Activated naive CD4-positive, alpha-beta T cell treated with anti-CD3 and anti-CD28 coated beads, Interleukin-2, amount 50 U/mL, for 72 hours (primary cell): ENCODE measurements at regions not wholly inside any gene's neighbourhood (a gene's known extent, or its start where the extent isn't known, plus 50 kb on each side); places are given as distances from the start of the nearest gene placed in this dataset.

Experiments used
- ATAC-seq, 2 donors: fragments of 150-1000 bp; cut with Tn5 transposase; 2 replicates each; pipeline ENCODE4 v1.10.0; 2021; ENCODE audit warnings: mild to moderate bottlenecking in 2 of 2, moderate library complexity in 2 of 2
- DNase-seq, 2 donors: peaks; one replicate each; pipeline ENCODE4 v3.0.0; 2021 to 2022; ENCODE audit warnings: low spot score in 2 of 2
- H3K27ac Mint-ChIP-seq, 2 donors: one replicate each; pipeline ENCODE4 v1.8.0; 2022; ENCODE audit warnings: mild to moderate bottlenecking in 2 of 2, mixed read lengths in 2 of 2
- H3K36me3 Mint-ChIP-seq, 2 donors: one replicate each; pipeline ENCODE4 v1.8.0; 2022; ENCODE audit warnings: mixed read lengths in 2 of 2
- H3K9me3 Mint-ChIP-seq, 2 donors: one replicate each; pipeline ENCODE4 v1.8.0; 2022; ENCODE audit warnings: mixed read lengths in 2 of 2

DNA sequence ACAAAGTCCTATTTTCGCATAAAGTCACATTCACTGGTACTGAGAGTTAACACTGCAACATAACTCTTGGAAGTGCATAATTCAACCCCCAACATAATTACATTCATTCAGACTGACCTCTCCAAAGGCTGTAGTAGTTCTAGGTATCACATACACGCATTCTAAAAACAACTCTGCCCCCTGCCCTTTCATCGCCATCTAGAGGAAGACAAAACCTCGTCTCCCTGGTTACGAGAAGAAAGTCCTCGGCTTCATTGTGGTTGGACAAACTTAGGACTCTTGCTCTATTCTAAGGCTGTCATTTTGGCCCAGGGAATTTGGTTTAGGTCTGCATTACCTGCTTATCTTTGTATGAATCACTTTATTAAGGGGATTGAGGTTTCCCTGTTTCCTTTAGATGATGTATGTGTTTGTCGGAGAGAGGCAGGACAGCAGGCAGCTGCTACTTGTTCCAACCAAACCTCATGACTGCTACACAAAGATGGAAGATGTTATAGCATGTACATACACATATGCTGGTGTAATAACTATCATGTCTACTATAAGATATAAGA lies 215.4 kb upstream of the NRXN1 start:
- H3K27ac Mint-ChIP-seq, result no peak overlapping the region
- no peaks in the 10 kb centered on the region for H3K36me3 Mint-ChIP-seq
- no peak for DNase-seq
- no peak for ATAC-seq
- peaks cover 4 to 8% of the 10 kb centered on the region in 2 donors for H3K9me3 Mint-ChIP-seq

DNA sequence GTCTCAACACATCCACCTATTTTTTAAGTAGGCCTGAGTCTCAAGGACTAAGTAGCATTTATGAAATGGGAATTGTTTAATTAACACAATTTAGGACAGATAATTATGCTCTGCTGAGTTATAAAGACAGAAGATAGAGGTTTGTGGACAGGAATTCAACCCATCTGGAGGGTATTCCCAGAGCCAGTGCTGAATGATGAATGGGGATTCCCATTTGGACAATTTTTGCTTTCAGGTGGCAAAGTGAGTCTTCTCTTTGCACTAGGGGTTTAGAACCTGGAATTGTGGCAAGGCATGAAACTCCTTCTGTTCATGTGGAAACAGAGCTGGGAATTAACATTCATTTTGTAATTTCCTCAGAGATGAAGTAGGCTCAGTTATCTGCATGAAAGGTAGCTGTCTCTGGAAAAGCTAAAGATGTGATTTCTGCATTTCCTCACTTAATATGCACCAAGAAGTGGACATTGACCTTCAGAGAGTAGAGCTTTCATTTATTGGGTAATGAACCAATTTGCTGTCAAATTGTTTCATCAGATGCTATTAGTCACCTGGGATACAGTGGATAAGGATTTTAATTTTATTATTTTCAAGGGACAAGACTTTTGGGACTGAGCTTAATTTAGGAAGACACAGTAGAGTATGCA lies 212.1 kb upstream of the NRXN1 start:
- Mint-ChIP-seq H3K36me3 (no peaks in the 10 kb centered on the region), H3K9me3 (peaks cover 4% of the 10 kb centered on the region in 2 donors), H3K27ac (no peak overlapping the region)
- DNase-seq (no peak), ATAC-seq (no peak)

DNA sequence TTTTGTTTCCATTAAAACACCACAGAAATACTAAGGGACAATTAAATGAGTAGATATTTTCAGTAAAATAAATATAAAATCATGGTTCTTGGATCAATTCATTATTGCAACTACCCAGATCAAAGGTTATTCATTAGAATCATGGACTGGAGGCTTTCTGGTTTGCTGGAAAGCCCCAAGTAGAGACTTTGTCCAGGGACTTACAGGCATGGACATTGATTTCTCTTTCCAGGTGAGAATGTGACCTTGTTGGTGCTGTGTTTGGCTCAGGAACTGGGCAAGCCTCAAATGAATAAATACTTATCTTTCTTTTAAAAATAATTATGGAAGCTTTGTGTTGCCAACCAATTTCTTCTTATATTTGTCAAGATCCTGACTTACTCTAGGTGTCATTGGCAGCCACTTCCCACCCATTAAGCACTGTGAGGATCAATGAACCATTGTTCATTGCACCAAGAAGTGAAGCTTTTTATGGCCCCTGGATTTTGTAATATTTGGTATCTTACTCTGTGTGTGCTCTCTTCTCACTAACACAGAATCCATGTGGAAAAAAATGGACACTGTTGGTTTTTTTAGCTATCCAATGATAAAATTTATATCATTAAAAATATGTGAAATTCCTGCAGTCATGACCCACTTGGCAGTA lies 205.8 kb upstream of the NRXN1 start:
- H3K27ac Mint-ChIP-seq, result no peak overlapping the region

DNA sequence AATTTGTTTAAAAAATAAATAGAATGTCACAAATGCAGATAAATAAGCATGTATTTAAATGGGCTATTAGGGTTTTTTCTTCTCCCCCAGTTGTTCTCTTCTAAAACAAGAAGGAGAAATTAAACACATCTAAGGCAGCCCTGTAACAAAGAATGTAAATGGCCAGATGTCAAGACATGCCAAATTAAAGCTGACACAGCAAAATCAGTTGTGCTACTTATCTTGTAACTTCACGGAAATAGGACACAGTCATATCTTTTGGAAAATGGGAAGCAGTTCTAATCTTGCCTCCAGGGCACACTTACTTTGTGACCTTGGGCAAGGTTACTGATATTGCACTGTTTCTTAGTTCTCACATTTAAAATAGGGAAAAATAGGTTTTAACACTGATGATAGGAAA lies 200.1 kb upstream of the NRXN1 start:
- Mint-ChIP-seq H3K36me3 (no peaks in the 10 kb centered on the region), H3K9me3 (peaks cover 16 to 22% of the 10 kb centered on the region in 2 donors), H3K27ac (no peak overlapping the region)
- DNase-seq, result no peak
- no peak for ATAC-seq

More for the DNA sequence above, 205.8 kb upstream of the NRXN1 start:
- Mint-ChIP-seq H3K36me3 (no peaks in the 10 kb centered on the region), H3K9me3 (peaks cover 12 to 22% of the 10 kb centered on the region in 2 donors)
- DNase-seq (no peak), ATAC-seq (no peak)

DNA sequence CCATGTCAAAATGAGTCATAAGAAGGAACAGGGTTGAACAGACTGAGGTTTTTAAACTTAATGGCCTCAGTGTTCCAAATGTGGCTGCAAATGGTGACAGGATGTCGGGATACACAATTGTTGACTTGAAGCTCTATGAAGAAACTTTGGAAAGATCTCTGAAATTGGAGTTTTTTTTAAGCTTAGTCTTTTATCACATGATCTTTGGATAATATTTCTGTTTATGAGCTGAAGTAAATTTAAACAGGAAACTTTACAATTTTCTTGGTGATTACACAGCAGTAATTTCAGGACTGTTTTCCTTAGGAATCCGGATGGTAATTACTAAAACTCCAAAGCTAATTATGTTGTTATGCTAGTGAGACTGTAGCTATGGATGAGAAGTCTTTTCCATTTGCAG lies 199.1 kb upstream of the NRXN1 start:
- no peak for DNase-seq
- no peak for ATAC-seq
- H3K9me3 Mint-ChIP-seq, result peaks cover 18 to 23% of the 10 kb centered on the region in 2 donors
- H3K27ac Mint-ChIP-seq, result no peak overlapping the region
- no peaks in the 10 kb centered on the region for H3K36me3 Mint-ChIP-seq

DNA sequence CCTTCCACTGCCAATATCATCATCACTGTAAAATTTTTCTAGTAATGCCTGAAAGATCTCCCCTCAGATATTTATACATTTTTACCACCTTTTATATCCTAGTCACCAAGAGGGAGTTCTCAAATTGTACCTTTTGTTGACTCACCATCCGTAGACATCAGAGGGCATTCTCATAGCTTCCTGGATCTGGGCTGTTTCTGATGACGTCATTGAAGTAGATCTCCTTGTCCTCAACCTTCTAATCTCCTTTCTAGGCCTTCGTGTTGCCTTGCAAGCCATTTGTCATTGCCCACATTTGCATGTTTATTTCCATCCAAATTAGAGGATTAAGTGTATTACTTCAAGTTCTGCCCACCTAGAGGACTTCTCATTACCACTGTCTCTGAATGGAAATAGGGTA lies 193.4 kb upstream of the NRXN1 start:
- no peak for ATAC-seq
- H3K9me3 Mint-ChIP-seq, result peaks cover 10 to 19% of the 10 kb centered on the region in 2 donors
- no peak for DNase-seq
- peaks cover 0 to 5% of the 10 kb centered on the region in 2 donors for H3K36me3 Mint-ChIP-seq
- no peak overlapping the region for H3K27ac Mint-ChIP-seq

DNA sequence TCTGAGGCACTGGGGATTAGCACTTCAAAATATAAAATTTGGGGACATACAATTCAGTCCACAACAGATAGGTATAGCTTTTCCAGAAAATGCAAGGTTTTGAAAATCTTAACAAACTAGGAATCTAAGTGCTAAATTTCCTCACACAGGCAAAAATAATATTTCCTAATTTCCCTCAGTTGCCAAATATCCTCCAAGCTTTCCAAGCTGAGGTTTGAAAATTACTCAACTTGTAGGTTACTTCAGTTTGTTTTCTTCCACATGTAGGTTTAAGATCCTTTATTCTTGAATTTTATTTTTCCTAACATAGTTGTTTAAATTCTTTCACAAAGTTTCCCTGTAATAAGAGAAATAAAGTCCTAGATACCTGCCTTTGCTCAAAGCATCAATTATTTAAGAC lies 192.9 kb upstream of the NRXN1 start:
- DNase-seq (no peak), ATAC-seq (no peak)
- peaks cover 10 to 19% of the 10 kb centered on the region in 2 donors for H3K9me3 Mint-ChIP-seq
- H3K27ac Mint-ChIP-seq, result no peak overlapping the region
- H3K36me3 Mint-ChIP-seq, result peaks cover 0 to 5% of the 10 kb centered on the region in 2 donors

DNA sequence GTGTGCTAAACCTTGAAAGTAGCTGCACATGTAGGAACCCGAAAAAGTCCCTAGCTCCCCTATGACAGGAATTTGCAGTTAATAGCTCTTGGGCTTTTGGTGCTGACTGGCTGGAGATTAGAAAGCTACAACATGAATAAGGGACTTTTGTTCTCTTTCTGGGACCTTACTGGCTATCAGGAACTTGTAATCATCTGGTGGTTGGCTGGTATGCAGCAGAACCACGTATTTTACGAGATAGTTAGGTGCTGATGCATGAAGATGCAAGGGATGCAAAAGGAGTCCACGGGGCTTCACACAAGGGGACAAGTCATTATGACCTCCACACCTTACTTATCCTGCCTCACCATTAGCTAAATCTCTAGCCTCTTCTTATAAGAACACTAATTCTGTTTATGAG lies 190.2 kb upstream of the NRXN1 start:
- DNase-seq, result no peak
- H3K27ac Mint-ChIP-seq, result no peak overlapping the region
- ATAC-seq, result no peak
- peaks cover 0 to 5% of the 10 kb centered on the region in 2 donors for H3K36me3 Mint-ChIP-seq
- H3K9me3 Mint-ChIP-seq, result peaks cover 14 to 19% of the 10 kb centered on the region in 2 donors

DNA sequence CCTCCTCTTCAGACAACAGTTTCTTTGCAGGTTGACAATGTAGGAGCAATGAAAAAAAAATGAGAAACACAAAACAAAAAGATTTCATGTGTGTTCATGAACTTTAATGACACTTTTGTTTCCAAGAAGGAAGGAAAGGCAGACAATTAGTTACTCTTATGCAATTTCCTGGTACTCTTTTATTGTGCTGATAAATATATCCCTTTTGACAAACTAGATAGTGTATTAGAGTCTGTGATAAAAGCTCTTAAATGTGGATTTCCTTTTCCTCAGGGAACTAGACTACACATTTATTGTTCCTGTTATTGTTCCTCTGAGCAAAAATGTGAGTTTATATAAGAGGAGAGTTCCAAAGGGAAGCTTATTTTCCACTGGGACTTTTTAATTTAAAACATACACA lies 188.7 kb upstream of the NRXN1 start:
- peaks cover 0 to 5% of the 10 kb centered on the region in 2 donors for H3K36me3 Mint-ChIP-seq
- H3K9me3 Mint-ChIP-seq, result peaks cover 9 to 14% of the 10 kb centered on the region in 2 donors
- H3K27ac Mint-ChIP-seq, result no peak overlapping the region
- ATAC-seq (no peak), DNase-seq (no peak)

DNA sequence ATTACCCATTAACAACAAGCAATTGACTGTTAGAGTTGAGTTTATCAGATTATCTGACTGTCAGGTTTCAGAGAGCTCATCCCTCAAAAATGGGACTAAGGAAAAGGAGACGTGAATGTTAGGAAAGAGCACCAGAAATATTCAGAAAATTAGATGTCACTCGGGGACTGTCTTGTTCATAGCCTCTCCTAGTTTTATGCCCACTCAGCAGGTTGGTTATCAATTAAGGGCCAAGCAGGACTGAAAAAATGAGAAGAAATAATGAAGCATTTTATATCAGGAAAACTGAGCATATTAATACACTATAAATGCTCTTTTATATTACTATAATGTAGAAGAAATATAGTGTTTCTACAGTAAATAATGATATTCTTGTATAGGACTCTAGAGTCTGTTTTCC lies 188.1 kb upstream of the NRXN1 start:
- peaks cover 4 to 10% of the 10 kb centered on the region in 2 donors for H3K9me3 Mint-ChIP-seq
- H3K27ac Mint-ChIP-seq, result no peak overlapping the region
- no peak for DNase-seq
- H3K36me3 Mint-ChIP-seq, result peaks cover 0 to under 1% of the 10 kb centered on the region in 2 donors
- no peak for ATAC-seq

DNA sequence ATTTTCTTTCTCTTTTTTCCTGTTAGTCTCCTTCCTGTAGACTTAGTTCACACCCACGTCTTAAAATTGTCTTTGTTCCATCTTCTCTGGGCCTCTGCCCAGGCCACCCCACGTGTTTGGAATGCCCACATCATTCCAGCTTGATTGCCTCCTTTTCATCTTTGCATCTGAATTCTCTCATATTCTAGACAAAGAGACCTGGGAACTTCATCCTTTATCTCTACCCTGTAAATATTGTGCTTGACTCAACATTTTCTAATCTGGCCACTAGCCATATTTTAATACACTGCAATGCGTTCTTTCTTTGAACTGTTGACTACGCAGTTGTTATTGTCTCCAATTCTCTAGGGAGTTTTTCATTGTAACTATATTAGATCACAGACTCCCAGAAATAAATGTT lies 187.5 kb upstream of the NRXN1 start:
- no peaks in the 10 kb centered on the region for H3K36me3 Mint-ChIP-seq
- H3K9me3 Mint-ChIP-seq, result peaks cover 3 to 10% of the 10 kb centered on the region in 2 donors
- ATAC-seq (no peak), DNase-seq (no peak)
- H3K27ac Mint-ChIP-seq, result no peak overlapping the region

DNA sequence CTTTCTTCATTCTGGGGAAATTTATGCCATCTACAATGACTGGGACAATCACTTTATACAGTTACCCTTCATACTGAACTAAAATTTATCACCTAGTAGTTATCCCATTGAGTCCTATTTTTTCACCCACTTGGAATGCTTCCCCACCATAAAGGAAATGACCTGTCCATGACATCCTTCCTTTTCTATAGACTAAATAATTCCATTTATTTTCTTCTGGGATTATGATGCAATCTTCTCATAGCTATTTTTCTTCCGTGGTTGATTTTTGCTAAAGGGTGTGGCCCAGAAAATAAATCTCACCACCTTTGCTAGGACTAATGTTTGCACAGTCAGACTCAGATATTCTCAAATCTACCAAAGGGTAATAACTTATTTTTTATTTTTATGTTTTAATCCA lies 186.1 kb upstream of the NRXN1 start:
- no peak for ATAC-seq
- H3K36me3 Mint-ChIP-seq, result no peaks in the 10 kb centered on the region
- H3K27ac Mint-ChIP-seq, result no peak overlapping the region
- DNase-seq, result no peak
- H3K9me3 Mint-ChIP-seq, result peaks cover 3 to 4% of the 10 kb centered on the region in 2 donors

DNA sequence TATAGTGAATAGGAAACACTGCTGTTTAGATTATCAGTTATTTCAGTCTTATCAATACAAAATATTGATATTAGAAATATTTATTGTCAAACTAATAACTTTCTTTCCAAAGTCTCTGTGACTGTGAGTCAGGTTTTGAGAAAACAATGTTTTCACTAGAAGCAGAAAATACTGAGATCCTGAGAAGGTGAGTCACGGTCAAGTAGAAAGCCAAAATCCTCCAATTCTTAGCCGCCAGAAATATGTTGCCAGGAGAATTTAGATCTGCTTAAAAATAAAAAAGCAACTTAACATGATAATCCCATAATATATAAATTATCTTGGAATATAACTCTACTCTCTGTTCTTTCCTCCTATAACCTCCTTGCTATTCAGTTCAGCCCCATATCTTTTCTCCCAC lies 181.9 kb upstream of the NRXN1 start:
- H3K9me3 Mint-ChIP-seq, result peaks cover 13% of the 10 kb centered on the region in 2 donors
- no peak overlapping the region for H3K27ac Mint-ChIP-seq
- ATAC-seq (no peak), DNase-seq (no peak)
- H3K36me3 Mint-ChIP-seq, result no peaks in the 10 kb centered on the region

DNA sequence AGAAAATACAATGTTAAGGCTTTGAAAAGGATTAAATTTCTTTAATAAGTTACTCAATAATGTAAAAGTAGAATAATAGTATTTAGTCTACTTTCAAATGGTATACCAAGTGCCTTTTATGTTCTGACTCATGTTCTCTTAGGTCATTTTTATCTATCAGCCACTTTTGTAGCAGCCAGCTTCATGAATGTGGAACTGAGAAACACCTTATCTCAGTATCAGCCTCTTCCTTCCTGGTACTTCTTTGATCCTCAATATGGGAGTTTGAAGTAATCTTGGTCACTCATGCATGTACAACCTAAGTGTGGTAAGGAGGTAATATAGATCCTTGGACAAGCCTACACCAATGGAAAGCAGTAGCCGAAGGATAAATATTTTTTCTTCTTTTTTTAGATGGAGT lies 180.4 kb upstream of the NRXN1 start:
- ATAC-seq (no peak), DNase-seq (no peak)
- H3K9me3 Mint-ChIP-seq, result peaks cover 13% of the 10 kb centered on the region in 2 donors
- no peaks in the 10 kb centered on the region for H3K36me3 Mint-ChIP-seq
- no peak overlapping the region for H3K27ac Mint-ChIP-seq

DNA sequence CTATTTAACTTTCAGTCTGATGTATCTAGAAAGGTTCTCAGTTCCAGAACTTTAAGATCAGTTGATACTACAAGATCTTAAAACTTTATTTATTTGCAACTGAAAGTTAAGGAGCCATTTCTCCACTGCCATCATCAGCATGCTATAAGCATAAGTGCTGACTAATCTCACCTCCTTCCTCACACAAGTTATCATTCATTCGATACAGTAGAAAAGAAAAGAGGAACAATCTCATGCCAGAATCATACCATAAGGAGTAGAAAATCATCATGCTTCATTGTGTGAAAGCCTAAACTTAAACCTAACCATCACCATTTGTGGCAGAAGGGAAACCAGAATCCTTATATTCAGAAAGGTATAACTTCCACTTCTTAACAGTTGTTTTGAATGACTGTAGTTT lies 176.6 kb upstream of the NRXN1 start:
- ATAC-seq (no peak), DNase-seq (no peak)
- Mint-ChIP-seq H3K27ac (no peak overlapping the region), H3K36me3 (no peaks in the 10 kb centered on the region), H3K9me3 (peaks cover 16 to 20% of the 10 kb centered on the region in 2 donors)

DNA sequence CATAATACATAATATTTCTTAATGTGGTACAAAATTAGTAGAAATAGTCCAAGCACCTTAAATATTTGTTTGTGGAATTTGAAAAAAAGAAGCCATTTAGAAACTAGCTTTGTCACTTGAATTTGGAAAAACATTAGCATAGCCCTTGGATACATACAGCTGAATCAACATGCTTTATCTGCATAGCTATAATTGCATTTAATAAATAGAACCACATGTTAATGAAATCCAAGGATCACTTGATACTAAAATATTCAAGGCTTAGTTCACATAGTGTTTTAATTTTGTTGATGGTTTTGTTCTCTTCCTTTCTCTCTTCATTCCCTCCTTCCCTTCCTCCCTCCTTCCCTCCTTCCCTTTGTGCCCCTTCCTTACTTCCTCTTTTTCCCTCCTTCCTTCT lies 169.4 kb upstream of the NRXN1 start:
- Mint-ChIP-seq H3K27ac (no peak overlapping the region), H3K9me3 (peaks cover 13 to 15% of the 10 kb centered on the region in 2 donors), H3K36me3 (no peaks in the 10 kb centered on the region)
- ATAC-seq, result no peak
- DNase-seq, result no peak

DNA sequence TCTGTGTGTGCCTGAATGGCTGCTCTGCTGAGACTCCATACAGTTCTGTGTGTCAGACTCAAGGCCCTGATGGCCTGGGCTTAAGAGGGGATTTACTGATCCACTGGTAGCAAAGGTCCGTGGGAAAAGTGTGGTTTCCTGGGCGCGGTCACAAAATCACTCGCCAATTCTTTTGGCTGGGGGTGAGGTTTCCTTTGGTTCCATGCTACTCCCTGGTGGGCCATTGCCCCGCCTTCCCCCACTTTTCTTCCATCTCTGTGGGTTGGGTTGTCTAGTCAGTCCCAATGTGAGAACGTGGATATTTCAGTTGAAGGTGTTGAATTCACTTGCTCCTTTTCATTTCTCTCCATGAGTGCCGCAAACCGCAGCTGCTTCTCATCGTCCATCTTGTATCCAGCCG lies 162.7 kb upstream of the NRXN1 start:
- ATAC-seq, result no peak
- no peak overlapping the region for H3K27ac Mint-ChIP-seq
- peaks cover 24 to 32% of the 10 kb centered on the region in 2 donors for H3K9me3 Mint-ChIP-seq
- peaks cover 5% of the 10 kb centered on the region in 2 donors for H3K36me3 Mint-ChIP-seq
- DNase-seq, result no peak

DNA sequence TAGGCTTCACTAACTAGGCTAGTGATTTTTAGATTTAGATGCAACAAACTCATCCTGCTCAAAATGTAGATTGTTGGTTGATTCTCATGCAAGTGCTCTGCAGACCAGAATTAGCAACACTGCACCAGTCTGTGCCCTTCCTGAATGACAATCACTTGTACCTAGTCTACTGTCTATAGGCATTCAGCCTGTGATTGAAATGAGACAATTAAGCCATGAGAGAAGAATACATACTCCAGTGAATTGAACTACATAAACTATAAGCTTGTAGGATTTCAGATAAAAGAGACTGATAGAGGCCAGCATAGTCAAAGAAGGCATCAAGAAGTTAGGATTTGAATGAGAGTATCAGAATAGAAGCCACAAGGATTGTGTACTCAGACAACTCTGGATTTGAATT lies 138.3 kb upstream of the NRXN1 start:
- ATAC-seq (no peak), DNase-seq (no peak)
- H3K9me3 Mint-ChIP-seq, result peaks cover 4 to 12% of the 10 kb centered on the region in 2 donors
- H3K36me3 Mint-ChIP-seq, result no peaks in the 10 kb centered on the region
- no peak overlapping the region for H3K27ac Mint-ChIP-seq
